Neutrophil (primary cell): ENCODE measurements at regions not wholly inside any gene's neighbourhood (a gene's known extent, or its start where the extent isn't known, plus 50 kb on each side); places are given as distances from the start of the nearest gene placed in this dataset.

ENCODE experiments used
- H3K27ac ChIP-seq: fragments of 200-600 bp; sonication (generic); 2 replicates; pipeline ENCODE4 v1.5.1; 2016; ENCODE audit warnings: mild to moderate bottlenecking, moderate library complexity
- H3K27me3 ChIP-seq: fragments of 200-600 bp; sonication (generic); 2 replicates; pipeline ENCODE4 v1.6.0; 2016; ENCODE audit warnings: mild to moderate bottlenecking
- H3K36me3 ChIP-seq: fragments of 200-600 bp; sonication (generic); 2 replicates; pipeline ENCODE4 v1.5.1; 2017
- H3K4me1 ChIP-seq, 2 experiments: fragments of 200-600 bp in 1 of 2; sonication (generic) in 1 of 2; 1 replicate in 1 of 2; 2 replicates in 1 of 2; pipeline versions ENCODE4 v1.5.1 to v1.6.1; 2013 to 2016; ENCODE audit warnings: low read depth in 1 of 2, low read length in 1 of 2, mild to moderate bottlenecking in 1 of 2, moderate library complexity in 1 of 2; ENCODE audit not compliant: control insufficient read depth in 1 of 2, insufficient read depth in 1 of 2
- H3K4me3 ChIP-seq, 2 experiments: fragments of 200-600 bp in 1 of 2; sonication (generic) in 1 of 2; 1 replicate in 1 of 2; 2 replicates in 1 of 2; pipeline ENCODE4 v1.5.1; 2013 to 2016; ENCODE audit warnings: low read depth in 1 of 2, low read length in 1 of 2, mild to moderate bottlenecking in 1 of 2, moderate library complexity in 1 of 2
- H3K9me3 ChIP-seq: fragments of 200-600 bp; sonication (generic); 2 replicates; pipeline ENCODE4 v1.5.1; 2016
- TF ChIP-seq, protein P1 (sequence below): fragments of 200-600 bp; sonication (generic); IDR thresholded peaks from 2 replicates; pipeline ENCODE4 v1.5.1; 2016; ENCODE audit warnings: antibody characterized with exemption

DNA sequence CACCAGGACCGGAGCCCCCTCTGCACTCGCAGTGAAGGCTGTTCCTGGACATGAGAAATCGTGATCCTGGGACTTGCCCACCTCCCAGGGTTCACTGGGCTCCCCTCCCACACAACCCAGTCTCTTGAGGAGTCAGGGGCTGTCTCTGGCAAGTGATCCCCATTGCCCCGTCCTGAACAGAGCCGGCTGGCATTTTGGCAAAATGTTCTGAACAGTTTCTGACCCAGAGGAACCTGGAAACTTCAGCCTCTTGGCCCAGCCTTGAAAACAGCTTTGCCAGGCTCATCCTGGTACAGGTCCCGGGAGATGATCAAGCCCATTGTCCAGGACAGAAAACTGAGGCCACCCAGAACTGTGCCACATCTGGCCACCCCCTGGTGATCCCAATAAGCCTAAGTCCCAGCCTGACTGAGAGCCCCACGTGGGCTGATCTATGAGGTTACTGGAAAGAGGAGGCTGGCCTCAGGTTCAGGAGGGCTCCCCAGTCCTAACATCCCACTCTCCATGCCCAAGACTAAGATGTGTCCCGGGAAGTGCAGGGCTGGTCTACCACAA is 115.7 kb downstream of the OAT start:
- TF ChIP-seq, protein P1, sequence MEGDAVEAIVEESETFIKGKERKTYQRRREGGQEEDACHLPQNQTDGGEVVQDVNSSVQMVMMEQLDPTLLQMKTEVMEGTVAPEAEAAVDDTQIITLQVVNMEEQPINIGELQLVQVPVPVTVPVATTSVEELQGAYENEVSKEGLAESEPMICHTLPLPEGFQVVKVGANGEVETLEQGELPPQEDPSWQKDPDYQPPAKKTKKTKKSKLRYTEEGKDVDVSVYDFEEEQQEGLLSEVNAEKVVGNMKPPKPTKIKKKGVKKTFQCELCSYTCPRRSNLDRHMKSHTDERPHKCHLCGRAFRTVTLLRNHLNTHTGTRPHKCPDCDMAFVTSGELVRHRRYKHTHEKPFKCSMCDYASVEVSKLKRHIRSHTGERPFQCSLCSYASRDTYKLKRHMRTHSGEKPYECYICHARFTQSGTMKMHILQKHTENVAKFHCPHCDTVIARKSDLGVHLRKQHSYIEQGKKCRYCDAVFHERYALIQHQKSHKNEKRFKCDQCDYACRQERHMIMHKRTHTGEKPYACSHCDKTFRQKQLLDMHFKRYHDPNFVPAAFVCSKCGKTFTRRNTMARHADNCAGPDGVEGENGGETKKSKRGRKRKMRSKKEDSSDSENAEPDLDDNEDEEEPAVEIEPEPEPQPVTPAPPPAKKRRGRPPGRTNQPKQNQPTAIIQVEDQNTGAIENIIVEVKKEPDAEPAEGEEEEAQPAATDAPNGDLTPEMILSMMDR: no peak
- Histone ChIP-seq H3K4me1 (peaks cover 9 to 10% of the 10 kb centered on the region in 2 experiments), H3K9me3 (no peaks in the 10 kb centered on the region), H3K27me3 (no peaks in the 10 kb centered on the region), H3K4me3 (no peak overlapping the region), H3K27ac (no peak overlapping the region), H3K36me3 (no peaks in the 10 kb centered on the region)

DNA sequence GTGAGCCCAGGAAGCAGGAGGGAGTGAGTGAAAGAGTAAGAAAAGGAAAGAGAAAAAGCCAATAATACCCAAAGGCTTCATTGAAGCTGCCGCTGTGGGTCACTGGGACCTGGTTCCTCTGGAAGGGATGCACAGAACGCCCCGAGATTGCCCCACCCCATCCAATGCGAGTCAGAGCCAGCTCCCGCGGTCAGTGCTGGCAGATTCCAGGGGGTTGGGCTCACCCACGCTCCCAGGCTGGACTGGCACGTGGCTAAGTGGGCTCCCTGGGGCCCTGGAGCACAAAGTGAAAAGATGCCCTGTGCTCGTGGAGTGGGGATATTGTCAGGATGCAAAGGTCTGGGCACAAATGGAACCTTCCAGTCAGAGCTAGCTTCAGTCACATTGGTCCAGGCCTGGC is 117.0 kb downstream of the OAT start:
- Histone ChIP-seq H3K27ac (no peak overlapping the region), H3K4me1 (peaks cover 2 to 3% of the 10 kb centered on the region in 2 experiments), H3K4me3 (no peak overlapping the region), H3K27me3 (no peaks in the 10 kb centered on the region), H3K36me3 (no peaks in the 10 kb centered on the region), H3K9me3 (no peaks in the 10 kb centered on the region)
- TF ChIP-seq, protein P1: no peak

DNA sequence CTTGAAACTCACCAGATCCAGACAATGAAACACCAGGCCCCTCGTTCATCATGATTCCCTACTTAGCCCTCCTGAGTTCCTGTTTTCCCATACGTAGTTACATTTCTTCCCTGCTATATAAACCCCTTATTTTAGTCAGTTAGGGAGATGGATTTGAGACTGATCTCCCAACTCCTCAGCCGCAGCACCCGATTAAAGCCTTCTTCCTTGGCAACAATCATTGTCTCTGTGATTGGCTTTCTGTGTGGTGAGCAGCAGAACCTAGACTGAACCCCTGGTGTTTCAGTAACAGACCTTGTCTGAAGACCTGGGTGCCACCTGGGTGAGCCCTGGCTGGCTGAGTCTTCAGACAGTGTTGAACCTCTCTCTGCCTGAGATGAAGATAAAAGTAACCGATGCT is 118.0 kb downstream of the OAT start:
- TF ChIP-seq, protein P1: no peak
- Histone ChIP-seq H3K27ac (no peak overlapping the region), H3K4me3 (no peak overlapping the region), H3K4me1 (no peaks in the 10 kb centered on the region), H3K36me3 (no peaks in the 10 kb centered on the region), H3K9me3 (no peaks in the 10 kb centered on the region), H3K27me3 (no peaks in the 10 kb centered on the region)

DNA sequence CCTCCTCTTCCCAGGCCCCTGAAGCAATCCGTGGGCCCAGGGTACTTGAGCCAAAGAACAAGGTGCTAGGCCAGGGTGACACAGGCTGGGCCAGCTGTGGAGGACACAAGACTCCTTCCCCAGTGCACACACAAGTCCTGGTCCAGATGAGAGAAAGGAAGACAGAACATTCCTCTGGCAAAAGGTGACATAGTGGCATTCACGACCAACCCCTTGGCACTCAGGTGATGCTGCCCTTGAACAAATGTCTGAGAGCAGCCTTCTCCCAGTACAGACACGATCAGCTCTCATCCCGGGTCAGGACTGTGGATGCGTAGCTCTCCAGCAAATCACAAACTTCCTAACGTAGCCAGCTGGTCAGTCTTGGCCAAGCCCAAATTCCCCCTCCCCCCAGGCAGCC is 118.5 kb downstream of the OAT start:
- H3K27me3 ChIP-seq: no peaks in the 10 kb centered on the region
- H3K9me3 ChIP-seq: no peaks in the 10 kb centered on the region
- no peaks in the 10 kb centered on the region for H3K36me3 ChIP-seq
- TF ChIP-seq, protein P1: no peak
- no peak overlapping the region for H3K27ac ChIP-seq
- H3K4me3 ChIP-seq: no peak overlapping the region
- no peaks in the 10 kb centered on the region for H3K4me1 ChIP-seq

DNA sequence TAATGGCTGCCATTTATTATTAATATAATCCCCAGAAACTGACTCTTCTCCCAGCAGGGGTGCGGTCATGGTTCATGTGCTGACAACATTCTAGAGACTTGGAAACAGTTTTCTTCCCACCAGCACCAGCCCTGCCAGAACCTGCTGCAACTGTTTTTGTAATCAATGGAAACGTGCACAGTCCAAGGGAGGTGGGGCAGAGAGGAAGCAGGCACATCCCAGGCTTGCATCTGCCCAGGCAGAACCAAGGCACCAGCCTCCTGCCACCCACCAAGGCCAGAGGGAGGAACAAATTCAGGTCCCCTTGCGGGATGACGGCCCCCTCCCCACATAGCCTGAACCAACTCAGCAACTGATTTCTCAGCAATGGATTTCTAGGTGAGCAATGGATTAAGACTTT is 119.0 kb downstream of the OAT start:
- H3K4me3 ChIP-seq: no peak overlapping the region
- no peaks in the 10 kb centered on the region for H3K9me3 ChIP-seq
- TF ChIP-seq, protein P1: no peak
- no peaks in the 10 kb centered on the region for H3K27me3 ChIP-seq
- no peaks in the 10 kb centered on the region for H3K4me1 ChIP-seq
- no peak overlapping the region for H3K27ac ChIP-seq
- no peaks in the 10 kb centered on the region for H3K36me3 ChIP-seq

DNA sequence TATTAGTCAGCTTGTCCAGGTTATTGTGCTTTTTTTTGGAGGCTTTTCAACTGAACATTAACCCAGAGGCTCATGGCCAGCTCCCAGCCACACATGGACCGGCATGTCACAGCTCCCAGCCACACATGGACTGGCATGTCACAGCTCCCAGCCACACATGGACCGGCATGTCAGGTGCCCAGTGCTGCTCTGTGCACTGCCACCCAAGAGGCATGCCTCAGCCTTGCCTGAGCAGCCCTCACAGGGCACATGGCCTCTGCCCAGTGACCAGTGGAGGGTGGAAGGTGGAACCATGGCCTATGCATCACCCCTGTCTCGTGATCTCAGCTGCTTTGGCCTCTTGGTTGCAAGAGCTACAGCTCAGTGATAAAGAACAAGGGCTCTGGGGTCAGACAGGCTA is 119.8 kb downstream of the OAT start:
- TF ChIP-seq, protein P1: no peak

More for the DNA sequence above, 119.8 kb downstream of the OAT start:
- Histone ChIP-seq H3K4me3 (no peak overlapping the region), H3K27me3 (no peaks in the 10 kb centered on the region), H3K36me3 (no peaks in the 10 kb centered on the region), H3K27ac (no peak overlapping the region), H3K9me3 (no peaks in the 10 kb centered on the region), H3K4me1 (no peaks in the 10 kb centered on the region)
